ENCODE measurements at regions not wholly inside any gene's neighbourhood (a gene's known extent, or its start where the extent isn't known, plus 50 kb on each side); places are given as distances from the start of the nearest gene placed in this dataset.

GRCh38 chr1:69058454-69058853 lies 509.3 kb upstream of the LRRC7 start:
- Histone ChIP-seq H4K20me1 (ENCODE audit: insufficient read depth, low read length) (no peaks in the 10 kb centered on the region), H3F3A (ENCODE audit: insufficient read depth, low read length) (no peaks in the 10 kb centered on the region), H3K4me3 (ENCODE audit: low read length) (no peak overlapping the region), H3K27ac (ENCODE audit: low read length) (no peak overlapping the region), H3K9me2 (replicated peaks; ENCODE audit: insufficient read depth, low read length) (no peaks in the 10 kb centered on the region), H3K4me2 (ENCODE audit: low read depth, low read length) (no peak overlapping the region), H3K9ac (ENCODE audit: low read length) (no peak overlapping the region), H3K36me3 (replicated peaks; ENCODE audit: insufficient read depth, low read length) (no peaks in the 10 kb centered on the region), H2AFZ (ENCODE audit: low read length) (no peak overlapping the region), H3K9me3 (replicated peaks; ENCODE audit: insufficient read depth, low read length) (no peaks in the 10 kb centered on the region), H3K27me3 (replicated peaks; ENCODE audit: insufficient read depth, low read length) (no peaks in the 10 kb centered on the region), H3K4me1 (ENCODE audit: low read length) (no peaks in the 10 kb centered on the region), H3K79me2 (ENCODE audit: low read length) (no peaks in the 10 kb centered on the region)
- TF ChIP-seq CTCF (IDR thresholded peaks at IDR 0.05; ENCODE audit: low read length) (no peak), EZH2 (optimal IDR thresholded peaks at IDR 0.05; ENCODE audit: low read depth, low read length) (no peak), EZH2phosphoT487 (IDR thresholded peaks at IDR 0.05; ENCODE audit: low read length) (no peak)
- no peak for DNase-seq

GRCh38 chr1:69070660-69071373 lies 496.9 kb upstream of the LRRC7 start:
- Histone ChIP-seq H3K79me2 (ENCODE audit: low read length) (no peaks in the 10 kb centered on the region), H3K4me2 (ENCODE audit: low read depth, low read length) (no peak overlapping the region), H3K27me3 (replicated peaks; ENCODE audit: insufficient read depth, low read length) (no peaks in the 10 kb centered on the region), H3K36me3 (replicated peaks; ENCODE audit: insufficient read depth, low read length) (no peaks in the 10 kb centered on the region), H3K4me3 (ENCODE audit: low read length) (no peak overlapping the region), H2AFZ (ENCODE audit: low read length) (no peak overlapping the region), H3K9me3 (replicated peaks; ENCODE audit: insufficient read depth, low read length) (no peaks in the 10 kb centered on the region), H3F3A (ENCODE audit: insufficient read depth, low read length) (no peaks in the 10 kb centered on the region), H3K4me1 (ENCODE audit: low read length) (no peaks in the 10 kb centered on the region), H4K20me1 (ENCODE audit: insufficient read depth, low read length) (no peaks in the 10 kb centered on the region), H3K9ac (ENCODE audit: low read length) (no peak overlapping the region), H3K27ac (ENCODE audit: low read length) (no peak overlapping the region), H3K9me2 (replicated peaks; ENCODE audit: insufficient read depth, low read length) (no peaks in the 10 kb centered on the region)
- DNase-seq = no peak
- TF ChIP-seq EZH2 (optimal IDR thresholded peaks at IDR 0.05; ENCODE audit: low read depth, low read length) = no peak
- TF ChIP-seq EZH2phosphoT487 (IDR thresholded peaks at IDR 0.05; ENCODE audit: low read length) = no peak
- no peak for TF ChIP-seq CTCF (IDR thresholded peaks at IDR 0.05; ENCODE audit: low read length)

- no peaks in the 10 kb centered on the region for H3K9me2 ChIP-seq (replicated peaks; ENCODE audit: insufficient read depth, low read length)
- no peaks in the 10 kb centered on the region for H3K4me1 ChIP-seq (ENCODE audit: low read length)
- H3K36me3 ChIP-seq (replicated peaks; ENCODE audit: insufficient read depth, low read length) = no peaks in the 10 kb centered on the region
- H3K79me2 ChIP-seq (ENCODE audit: low read length) = no peaks in the 10 kb centered on the region
- no peak overlapping the region for H3K4me2 ChIP-seq (ENCODE audit: low read depth, low read length)
- no peak overlapping the region for H3K4me3 ChIP-seq (ENCODE audit: low read length)
- H3K27ac ChIP-seq (ENCODE audit: low read length) = no peak overlapping the region
- H2AFZ ChIP-seq (ENCODE audit: low read length) = no peak overlapping the region
- no peaks in the 10 kb centered on the region for H3K9me3 ChIP-seq (replicated peaks; ENCODE audit: insufficient read depth, low read length)
- H3K27me3 ChIP-seq (replicated peaks; ENCODE audit: insufficient read depth, low read length) = no peaks in the 10 kb centered on the region
- H3K9ac ChIP-seq (ENCODE audit: low read length) = no peak overlapping the region
- no peaks in the 10 kb centered on the region for H4K20me1 ChIP-seq (ENCODE audit: insufficient read depth, low read length)
- H3F3A ChIP-seq (ENCODE audit: insufficient read depth, low read length) = no peaks in the 10 kb centered on the region
- no peak for TF ChIP-seq CTCF (IDR thresholded peaks at IDR 0.05; ENCODE audit: low read length)
- no peak for TF ChIP-seq EZH2phosphoT487 (IDR thresholded peaks at IDR 0.05; ENCODE audit: low read length)
- no peak for TF ChIP-seq EZH2 (optimal IDR thresholded peaks at IDR 0.05; ENCODE audit: low read depth, low read length)
- no peak for DNase-seq
Measured at GRCh38 chr1:69073176-69073575, 494.5 kb upstream of the LRRC7 start.

Data from MM.1S (cell line).